SH-SY5Y (cell line): ENCODE measurements at regions not wholly inside any gene's neighbourhood (a gene's known extent, or its start where the extent isn't known, plus 50 kb on each side); places are given as distances from the start of the nearest gene placed in this dataset.

Experiments used
- GATA2 ChIP-seq: IDR thresholded peaks from 2 replicates; pipeline ENCODE4 v1.6.1; 2011; ENCODE audit warnings: mild to moderate bottlenecking, low read depth, low read length
- GATA3 ChIP-seq: IDR thresholded peaks from 2 replicates; pipeline ENCODE4 v1.6.1; 2011; ENCODE audit warnings: low read depth, mild to moderate bottlenecking, low read length, moderate library complexity

GRCh38 chr12:118521036-118521370 lies 144.6 kb downstream of the SUDS3 start:
- TF ChIP-seq GATA2 (no peak), GATA3 (no peak)

- TF ChIP-seq GATA2 (no peak), GATA3 (no peak)
Observed at GRCh38 chr12:118524446-118524845, 148.1 kb downstream of the SUDS3 start.

- TF ChIP-seq GATA3 (no peak), GATA2 (no peak)
Observed at GRCh38 chr12:118525216-118525615, 148.9 kb downstream of the SUDS3 start.

GRCh38 chr12:118526255-118527095 lies 150.1 kb downstream of the SUDS3 start:
- TF ChIP-seq GATA3 = no peak
- TF ChIP-seq GATA2 = no peak

- TF ChIP-seq GATA3 = no peak
- TF ChIP-seq GATA2 = no peak
Observed at GRCh38 chr12:118527310-118527709, 151.0 kb downstream of the SUDS3 start.

GRCh38 chr12:118528625-118529024 lies 152.3 kb downstream of the SUDS3 start:
- TF ChIP-seq GATA3 = no peak

DNA sequence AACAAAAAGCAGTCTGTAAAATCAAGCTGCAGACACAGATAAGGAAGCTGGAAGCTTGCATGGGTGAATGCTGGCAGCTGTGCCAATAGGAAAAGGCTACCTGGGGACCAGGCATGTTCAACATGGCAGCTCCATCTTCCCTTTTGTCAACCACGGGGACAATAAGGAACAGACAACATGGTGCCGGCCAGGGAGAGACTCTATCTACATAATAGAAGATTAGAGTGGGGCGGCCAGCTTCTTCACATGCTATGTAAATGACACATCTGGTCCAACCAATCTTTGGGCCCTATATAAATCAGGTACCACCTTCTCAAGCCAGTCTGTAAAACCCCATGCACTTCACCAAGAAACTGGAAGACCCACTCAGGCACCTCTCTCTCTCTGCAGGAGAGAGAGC lies 157.6 kb downstream of the SUDS3 start:
- TF ChIP-seq GATA3 (no peak), GATA2 (no peak)

- TF ChIP-seq GATA3 = no peak
- no peak for TF ChIP-seq GATA2
Observed at GRCh38 chr12:118536306-118536906, 160.1 kb downstream of the SUDS3 start.

GRCh38 chr12:118537481-118537917 lies 161.1 kb downstream of the SUDS3 start:
- no peak for TF ChIP-seq GATA3
- TF ChIP-seq GATA2 = no peak

- no peak for TF ChIP-seq GATA3
- no peak for TF ChIP-seq GATA2
Observed at GRCh38 chr12:118541071-118541470, 164.7 kb downstream of the SUDS3 start.

GRCh38 chr12:118541934-118542333 lies 165.6 kb downstream of the SUDS3 start:
- TF ChIP-seq GATA2 (no peak), GATA3 (no peak)

GRCh38 chr12:118543651-118544050 lies 167.3 kb downstream of the SUDS3 start:
- TF ChIP-seq GATA3 = no peak
- no peak for TF ChIP-seq GATA2

DNA sequence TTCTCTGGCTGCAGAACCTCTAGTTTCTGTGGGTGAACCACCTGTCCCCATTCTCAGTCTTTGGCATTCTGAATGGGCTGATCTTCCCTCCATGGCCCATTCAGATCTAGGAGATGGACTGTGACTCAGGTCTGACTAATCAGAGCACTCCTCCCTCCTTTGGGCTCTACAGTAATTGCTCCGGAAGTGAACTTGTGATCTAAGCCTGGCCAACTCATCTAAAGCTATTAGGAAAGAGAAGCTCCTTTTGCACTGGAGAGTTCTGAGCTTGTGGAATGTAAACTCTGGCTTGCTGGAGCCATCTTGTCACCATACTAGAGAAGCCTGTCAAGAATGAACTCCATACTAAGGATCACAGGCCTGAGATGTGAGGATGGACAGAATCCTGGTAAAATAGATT lies 168.2 kb downstream of the SUDS3 start:
- TF ChIP-seq GATA3 = no peak
- no peak for TF ChIP-seq GATA2

DNA sequence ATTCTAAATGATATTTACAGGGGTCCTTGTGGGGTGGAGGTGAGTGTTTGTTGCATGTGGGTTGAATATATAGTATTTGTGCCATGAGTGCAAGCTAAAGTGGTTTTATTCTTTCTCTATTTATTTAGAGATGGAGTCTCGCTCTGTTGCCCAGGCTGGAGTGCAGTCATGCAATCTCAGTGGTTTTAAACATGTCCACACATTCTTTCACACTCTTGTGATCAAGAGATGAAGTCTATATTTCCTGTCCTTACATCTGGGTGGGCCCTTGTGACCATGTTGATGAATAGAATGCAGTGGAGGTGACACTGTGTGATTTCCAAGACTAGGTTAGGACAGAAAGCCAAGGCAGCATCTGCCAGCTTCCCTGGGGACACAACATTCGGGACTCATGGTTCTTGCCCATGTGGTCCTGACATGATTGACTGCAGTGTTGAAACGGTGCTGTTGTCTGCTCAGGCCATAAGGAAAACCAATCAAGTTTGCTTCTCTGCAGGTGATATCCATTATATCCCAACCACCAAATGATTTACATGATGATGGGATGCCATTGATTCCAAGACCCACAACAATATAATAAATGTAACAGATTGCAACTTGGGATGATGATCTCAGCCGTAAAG lies 172.6 kb downstream of the SUDS3 start:
- TF ChIP-seq GATA2 = no peak
- no peak for TF ChIP-seq GATA3

DNA sequence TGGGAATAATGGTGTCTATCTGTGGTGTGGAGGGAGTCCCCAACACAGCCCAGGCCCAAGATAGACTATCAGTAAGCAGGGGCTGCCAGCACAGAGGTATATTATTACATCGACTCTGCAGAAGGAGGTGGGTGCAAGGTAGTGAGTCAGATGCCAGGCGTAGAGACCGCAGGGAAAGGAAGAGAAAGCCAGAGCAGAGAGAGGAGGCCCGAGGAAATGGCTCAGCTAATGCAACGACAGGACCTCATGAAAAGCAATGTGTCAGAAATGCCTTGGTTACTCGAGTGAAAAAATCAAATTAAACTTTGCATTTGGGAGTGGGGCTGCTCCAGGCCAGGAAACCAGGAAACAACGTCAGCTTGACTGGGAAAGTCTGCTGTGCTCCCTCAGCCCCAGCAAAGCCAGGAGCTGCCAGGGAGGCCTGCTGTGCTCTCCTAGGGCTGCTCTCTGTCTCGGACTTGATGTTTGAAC lies 173.2 kb downstream of the SUDS3 start:
- TF ChIP-seq GATA2 = no peak
- no peak for TF ChIP-seq GATA3
